ENCODE measurements at regions not wholly inside any gene's neighbourhood (a gene's known extent, or its start where the extent isn't known, plus 50 kb on each side); places are given as distances from the start of the nearest gene placed in this dataset.

- H3K9me2 ChIP-seq (ENCODE audit: insufficient read depth, low read length): no peaks in the 10 kb centered on the region
- no peaks in the 10 kb centered on the region for H3K9me3 ChIP-seq (ENCODE audit: low read length)
- CTCF ChIA-PET (ENCODE audit: unreplicated experiment): no interaction called here
- no peak overlapping the region for H2AFZ ChIP-seq (ENCODE audit: low read length)
- H3K4me3 ChIP-seq (ENCODE audit: low read depth, low read length, poor library complexity, severe bottlenecking): no peak overlapping the region
- no peak overlapping the region for H3K4me2 ChIP-seq (ENCODE audit: low read length)
- TF ChIP-seq, protein P1, sequence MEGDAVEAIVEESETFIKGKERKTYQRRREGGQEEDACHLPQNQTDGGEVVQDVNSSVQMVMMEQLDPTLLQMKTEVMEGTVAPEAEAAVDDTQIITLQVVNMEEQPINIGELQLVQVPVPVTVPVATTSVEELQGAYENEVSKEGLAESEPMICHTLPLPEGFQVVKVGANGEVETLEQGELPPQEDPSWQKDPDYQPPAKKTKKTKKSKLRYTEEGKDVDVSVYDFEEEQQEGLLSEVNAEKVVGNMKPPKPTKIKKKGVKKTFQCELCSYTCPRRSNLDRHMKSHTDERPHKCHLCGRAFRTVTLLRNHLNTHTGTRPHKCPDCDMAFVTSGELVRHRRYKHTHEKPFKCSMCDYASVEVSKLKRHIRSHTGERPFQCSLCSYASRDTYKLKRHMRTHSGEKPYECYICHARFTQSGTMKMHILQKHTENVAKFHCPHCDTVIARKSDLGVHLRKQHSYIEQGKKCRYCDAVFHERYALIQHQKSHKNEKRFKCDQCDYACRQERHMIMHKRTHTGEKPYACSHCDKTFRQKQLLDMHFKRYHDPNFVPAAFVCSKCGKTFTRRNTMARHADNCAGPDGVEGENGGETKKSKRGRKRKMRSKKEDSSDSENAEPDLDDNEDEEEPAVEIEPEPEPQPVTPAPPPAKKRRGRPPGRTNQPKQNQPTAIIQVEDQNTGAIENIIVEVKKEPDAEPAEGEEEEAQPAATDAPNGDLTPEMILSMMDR (conservative IDR thresholded peaks at IDR 0.05; ENCODE audit: low read length): no peak
- TF ChIP-seq EZH2phosphoT487 (IDR thresholded peaks at IDR 0.05; ENCODE audit: borderline replicate concordance, low read depth, low read length): no peak
- POLR2A ChIA-PET: no interaction called here
- H3K79me2 ChIP-seq (ENCODE audit: insufficient read depth, low read depth, low read length): no peaks in the 10 kb centered on the region
- no peak overlapping the region for H3K27ac ChIP-seq (ENCODE audit: low read depth, low read length, poor library complexity, severe bottlenecking)
- H4K20me1 ChIP-seq (ENCODE audit: insufficient read depth, low read length): no peaks in the 10 kb centered on the region
- BruUV-seq (replicated peaks): no TSS peak
- no peaks in the 10 kb centered on the region for H3K36me3 ChIP-seq (ENCODE audit: insufficient read depth, low read length)
- intact Hi-C loops (cut with micrococcal nuclease; ENCODE audit: unreplicated experiment): no loop called here
- no peaks in the 10 kb centered on the region for H3K4me1 ChIP-seq (ENCODE audit: insufficient read depth, low read length, poor library complexity, severe bottlenecking)
- DNase-seq (ENCODE audit: low spot score): no peak
Observed at GRCh38 chr11:131204765-131205380, 165.5 kb upstream of the NTM start.

- Histone ChIP-seq H3K9me3 (ENCODE audit: low read length) (no peaks in the 10 kb centered on the region), H3K27ac (ENCODE audit: low read depth, low read length, poor library complexity, severe bottlenecking) (no peak overlapping the region), H4K20me1 (ENCODE audit: insufficient read depth, low read length) (no peaks in the 10 kb centered on the region), H2AFZ (ENCODE audit: low read length) (no peak overlapping the region), H3K4me2 (ENCODE audit: low read length) (no peak overlapping the region), H3K36me3 (ENCODE audit: insufficient read depth, low read length) (no peaks in the 10 kb centered on the region), H3K79me2 (ENCODE audit: insufficient read depth, low read depth, low read length) (no peaks in the 10 kb centered on the region), H3K4me1 (ENCODE audit: insufficient read depth, low read length, poor library complexity, severe bottlenecking) (no peaks in the 10 kb centered on the region), H3K4me3 (ENCODE audit: low read depth, low read length, poor library complexity, severe bottlenecking) (no peak overlapping the region), H3K9me2 (ENCODE audit: insufficient read depth, low read length) (no peaks in the 10 kb centered on the region)
- BruUV-seq (replicated peaks): no TSS peak
- ChIA-PET POLR2A (no interaction called here), CTCF (ENCODE audit: unreplicated experiment) (no interaction called here)
- TF ChIP-seq, protein P1 (conservative IDR thresholded peaks at IDR 0.05; ENCODE audit: low read length): no peak
- TF ChIP-seq EZH2phosphoT487 (IDR thresholded peaks at IDR 0.05; ENCODE audit: borderline replicate concordance, low read depth, low read length): no peak
- no peak for DNase-seq (ENCODE audit: low spot score)
- intact Hi-C loops (cut with micrococcal nuclease; ENCODE audit: unreplicated experiment): no loop called here
Observed at GRCh38 chr11:131206671-131207070, 163.7 kb upstream of the NTM start.

- H3K4me2 ChIP-seq (ENCODE audit: low read length): no peak overlapping the region
- H3K4me1 ChIP-seq (ENCODE audit: insufficient read depth, low read length, poor library complexity, severe bottlenecking): no peaks in the 10 kb centered on the region
- DNase-seq (ENCODE audit: low spot score): no peak
- POLR2A ChIA-PET: no interaction called here
- no peaks in the 10 kb centered on the region for H3K9me2 ChIP-seq (ENCODE audit: insufficient read depth, low read length)
- H3K79me2 ChIP-seq (ENCODE audit: insufficient read depth, low read depth, low read length): no peaks in the 10 kb centered on the region
- H3K4me3 ChIP-seq (ENCODE audit: low read depth, low read length, poor library complexity, severe bottlenecking): no peak overlapping the region
- no peaks in the 10 kb centered on the region for H4K20me1 ChIP-seq (ENCODE audit: insufficient read depth, low read length)
- intact Hi-C loops (cut with micrococcal nuclease; ENCODE audit: unreplicated experiment): no loop called here
- CTCF ChIA-PET (ENCODE audit: unreplicated experiment): no interaction called here
- TF ChIP-seq, protein P1 (conservative IDR thresholded peaks at IDR 0.05; ENCODE audit: low read length): no peak
- no peaks in the 10 kb centered on the region for H3K36me3 ChIP-seq (ENCODE audit: insufficient read depth, low read length)
- BruUV-seq (replicated peaks): no TSS peak
- no peaks in the 10 kb centered on the region for H3K9me3 ChIP-seq (ENCODE audit: low read length)
- no peak overlapping the region for H2AFZ ChIP-seq (ENCODE audit: low read length)
- H3K27ac ChIP-seq (ENCODE audit: low read depth, low read length, poor library complexity, severe bottlenecking): no peak overlapping the region
Observed at GRCh38 chr11:131207901-131208300, 162.5 kb upstream of the NTM start.
